HEK293 (cell line): ENCODE measurements at regions not wholly inside any gene's neighbourhood (a gene's known extent, or its start where the extent isn't known, plus 50 kb on each side); places are given as distances from the start of the nearest gene placed in this dataset.

Experiments used
- CTCF ChIA-PET: fragments of 350-600 bp; formaldehyde crosslinking; extraction: SDS; loops from one replicate; lab custom pipeline; 2021; ENCODE audit warnings: antibody characterized with exemption; lab: Yijun Ruan, JAX
- POLR2A ChIA-PET: fragments of 300-600 bp; formaldehyde crosslinking; extraction: SDS; loops from one replicate; lab custom pipeline; 2020; ENCODE audit warnings: antibody characterized with exemption, inconsistent platforms; lab: Yijun Ruan, JAX
- H3K27ac ChIP-seq: fragments of 200-500 bp; sonication (Bioruptor generic); 2 replicates; pipeline ENCODE4 v1.5.1; 2014; ENCODE audit warnings: low read depth, low read length, control low read depth, inconsistent platforms; ENCODE audit errors: extremely low read depth
- H3K36me3 ChIP-seq, 2 experiments: fragments of 200-500 bp in 1 of 2; sonication (Bioruptor generic) in 1 of 2; 1 replicate in 1 of 2; 2 replicates in 1 of 2; pipeline ENCODE4 v1.5.1; 2014 to 2017; ENCODE audit warnings: inconsistent platforms in 2 of 2, low read length in 2 of 2; ENCODE audit not compliant: control insufficient read depth in 2 of 2, insufficient read depth in 1 of 2
- H3K4me1 ChIP-seq: fragments of 200-500 bp; sonication (Bioruptor generic); 2 replicates; pipeline ENCODE4 v1.5.1; 2014; ENCODE audit warnings: mild to moderate bottlenecking, low read length, inconsistent platforms; ENCODE audit not compliant: control insufficient read depth, insufficient read depth
- H3K4me3 ChIP-seq: 2 replicates; pipeline ENCODE4 v1.5.1; 2011; ENCODE audit warnings: low read depth, mild to moderate bottlenecking, control low read depth, low read length, moderate library complexity
- H3K9me3 ChIP-seq: fragments of 200-500 bp; sonication (Bioruptor generic); 2 replicates; pipeline ENCODE4 v1.5.1; 2014; ENCODE audit warnings: low read depth, low read length, inconsistent platforms; ENCODE audit not compliant: control insufficient read depth, insufficient read depth
- GLI4 ChIP-seq: fragments of 450-650 bp; formaldehyde crosslinking; IDR thresholded peaks from 2 replicates; pipeline ENCODE4 v1.5.1; 2016; ENCODE audit warnings: missing biosample characterization, missing genetic modification characterization
- KLF8 ChIP-seq: fragments of 450-650 bp; formaldehyde crosslinking; IDR thresholded peaks from 2 replicates; pipeline ENCODE4 v1.5.1; 2016; ENCODE audit warnings: missing biosample characterization, missing genetic modification characterization
- PRDM6 ChIP-seq: fragments of 450-650 bp; formaldehyde crosslinking; IDR thresholded peaks from 2 replicates; pipeline ENCODE4 v1.5.1; 2017; ENCODE audit warnings: missing biosample characterization, missing genetic modification characterization
- RBAK ChIP-seq: fragments of 450-650 bp; formaldehyde crosslinking; IDR thresholded peaks from 2 replicates; pipeline ENCODE4 v1.5.1; 2016; ENCODE audit warnings: missing biosample characterization, missing genetic modification characterization
- SCRT1 ChIP-seq: fragments of 450-650 bp; formaldehyde crosslinking; IDR thresholded peaks from 2 replicates; pipeline ENCODE4 v1.5.1; 2016; ENCODE audit warnings: missing biosample characterization, missing genetic modification characterization, borderline replicate concordance
- SP7 ChIP-seq: fragments of 450-650 bp; formaldehyde crosslinking; IDR thresholded peaks from 2 replicates; pipeline ENCODE4 v1.5.1; 2016; ENCODE audit warnings: missing biosample characterization, missing genetic modification characterization
- ZBTB26 ChIP-seq: fragments of 450-650 bp; formaldehyde crosslinking; optimal IDR thresholded peaks from 2 replicates; pipeline ENCODE3; 2016; ENCODE audit warnings: missing biosample characterization, mild to moderate bottlenecking, missing genetic modification characterization
- ZBTB6 ChIP-seq: fragments of 450-650 bp; formaldehyde crosslinking; IDR thresholded peaks from 2 replicates; pipeline ENCODE4 v1.5.1; 2017; ENCODE audit warnings: missing biosample characterization, missing genetic modification characterization
- ZFP37 ChIP-seq: fragments of 450-650 bp; formaldehyde crosslinking; IDR thresholded peaks from 2 replicates; pipeline ENCODE4 v1.5.1; 2016; ENCODE audit warnings: missing biosample characterization, missing genetic modification characterization
- ZFP69B ChIP-seq: fragments of 450-650 bp; formaldehyde crosslinking; IDR thresholded peaks from 2 replicates; pipeline ENCODE4 v1.5.1; 2016; ENCODE audit warnings: missing biosample characterization, missing genetic modification characterization
- ZIC2 ChIP-seq: fragments of 450-650 bp; formaldehyde crosslinking; IDR thresholded peaks from 2 replicates; pipeline ENCODE4 v1.5.1; 2016; ENCODE audit warnings: missing biosample characterization, missing genetic modification characterization
- ZNF335 ChIP-seq: fragments of 450-650 bp; formaldehyde crosslinking; conservative IDR thresholded peaks from 2 replicates; pipeline ENCODE4 v1.5.1; 2016; ENCODE audit warnings: missing biosample characterization, missing genetic modification characterization
- ZNF350 ChIP-seq: fragments of 450-650 bp; formaldehyde crosslinking; IDR thresholded peaks from 2 replicates; pipeline ENCODE4 v1.5.0; 2017; ENCODE audit warnings: missing biosample characterization, mild to moderate bottlenecking, missing genetic modification characterization
- ZNF391 ChIP-seq: fragments of 450-650 bp; formaldehyde crosslinking; IDR thresholded peaks from 2 replicates; pipeline ENCODE4 v1.5.1; 2016; ENCODE audit warnings: low read depth, missing biosample characterization, missing genetic modification characterization, borderline replicate concordance
- ZNF521 ChIP-seq: fragments of 450-650 bp; formaldehyde crosslinking; IDR thresholded peaks from 2 replicates; pipeline ENCODE4 v1.5.1; 2017; ENCODE audit warnings: missing biosample characterization, mild to moderate bottlenecking, missing genetic modification characterization
- ZNF560 ChIP-seq: fragments of 450-650 bp; formaldehyde crosslinking; IDR thresholded peaks from 2 replicates; pipeline ENCODE4 v1.5.1; 2017; ENCODE audit warnings: missing biosample characterization, missing genetic modification characterization, borderline replicate concordance
- ZNF670 ChIP-seq: fragments of 450-650 bp; formaldehyde crosslinking; IDR thresholded peaks from 2 replicates; pipeline ENCODE4 v1.5.1; 2016; ENCODE audit warnings: missing biosample characterization, missing genetic modification characterization, low read depth
- ZNF707 ChIP-seq: fragments of 450-650 bp; formaldehyde crosslinking; IDR thresholded peaks from 2 replicates; pipeline ENCODE4 v1.5.1; 2016; ENCODE audit warnings: missing biosample characterization, missing genetic modification characterization
- ZNF785 ChIP-seq: fragments of 450-650 bp; formaldehyde crosslinking; IDR thresholded peaks from 2 replicates; pipeline ENCODE4 v1.5.1; 2016; ENCODE audit warnings: missing biosample characterization, missing genetic modification characterization
- TF ChIP-seq, protein P1 (sequence below): fragments of 450-650 bp; formaldehyde crosslinking; IDR thresholded peaks from 2 replicates; pipeline ENCODE4 v1.5.1; 2016; ENCODE audit warnings: missing biosample characterization, missing genetic modification characterization
- TF ChIP-seq, protein P2 (sequence below): fragments of 450-650 bp; formaldehyde crosslinking; IDR thresholded peaks from 2 replicates; pipeline ENCODE4 v1.5.1; 2016; ENCODE audit warnings: missing biosample characterization, missing genetic modification characterization
- TF ChIP-seq, protein P3 (sequence below): fragments of 450-650 bp; formaldehyde crosslinking; IDR thresholded peaks from 2 replicates; pipeline ENCODE4 v1.5.1; 2016; ENCODE audit warnings: missing biosample characterization, missing genetic modification characterization, low read depth

GRCh38 chr3:177744873-177745606 is 547.8 kb upstream of the TBL1XR1 start (continued):
- no peak for TF ChIP-seq GLI4 (tag by site-specific recombination)
- no peak for TF ChIP-seq ZNF785 (tag by site-specific recombination)
- TF ChIP-seq ZBTB6 (tag by site-specific recombination) = no peak
- TF ChIP-seq, all 188 proteins: peak for 0

DNA sequence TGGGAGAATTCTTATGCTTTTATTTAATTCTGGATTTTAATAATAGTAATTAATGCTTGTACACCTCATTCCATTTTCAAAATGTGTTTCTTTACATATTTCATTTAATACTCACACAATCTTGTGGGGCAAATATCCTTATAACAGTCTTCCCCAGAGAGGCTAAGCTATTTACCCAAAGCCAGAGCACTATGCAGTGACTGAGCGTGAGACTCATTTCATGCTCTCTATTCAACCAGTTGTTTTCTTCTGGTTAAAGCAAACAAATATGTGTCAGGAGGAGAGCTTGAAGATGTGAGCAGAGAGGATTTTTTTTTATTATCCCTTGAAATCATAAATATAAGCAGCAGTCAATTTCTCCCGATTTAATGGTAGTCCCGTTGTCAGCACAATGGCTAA is 548.3 kb upstream of the TBL1XR1 start:
- ChIA-PET POLR2A (no interaction called here), CTCF (no interaction called here)
- H3K9me3 ChIP-seq = no peaks in the 10 kb centered on the region
- H3K27ac ChIP-seq = no peak overlapping the region
- TF ChIP-seq PRDM6 (tag by site-specific recombination) = no peak
- no peak for TF ChIP-seq SP7 (tag by site-specific recombination)
- no peak for TF ChIP-seq ZNF391 (tag by site-specific recombination)
- TF ChIP-seq ZFP69B = no peak
- no peak for TF ChIP-seq ZNF350 (tag by site-specific recombination)
- TF ChIP-seq ZNF521 (tag by site-specific recombination) = no peak
- TF ChIP-seq ZNF707 = no peak
- TF ChIP-seq ZNF335 (tag by site-specific recombination) = no peak
- no peak for TF ChIP-seq RBAK (tag by site-specific recombination)
- TF ChIP-seq, protein P1, sequence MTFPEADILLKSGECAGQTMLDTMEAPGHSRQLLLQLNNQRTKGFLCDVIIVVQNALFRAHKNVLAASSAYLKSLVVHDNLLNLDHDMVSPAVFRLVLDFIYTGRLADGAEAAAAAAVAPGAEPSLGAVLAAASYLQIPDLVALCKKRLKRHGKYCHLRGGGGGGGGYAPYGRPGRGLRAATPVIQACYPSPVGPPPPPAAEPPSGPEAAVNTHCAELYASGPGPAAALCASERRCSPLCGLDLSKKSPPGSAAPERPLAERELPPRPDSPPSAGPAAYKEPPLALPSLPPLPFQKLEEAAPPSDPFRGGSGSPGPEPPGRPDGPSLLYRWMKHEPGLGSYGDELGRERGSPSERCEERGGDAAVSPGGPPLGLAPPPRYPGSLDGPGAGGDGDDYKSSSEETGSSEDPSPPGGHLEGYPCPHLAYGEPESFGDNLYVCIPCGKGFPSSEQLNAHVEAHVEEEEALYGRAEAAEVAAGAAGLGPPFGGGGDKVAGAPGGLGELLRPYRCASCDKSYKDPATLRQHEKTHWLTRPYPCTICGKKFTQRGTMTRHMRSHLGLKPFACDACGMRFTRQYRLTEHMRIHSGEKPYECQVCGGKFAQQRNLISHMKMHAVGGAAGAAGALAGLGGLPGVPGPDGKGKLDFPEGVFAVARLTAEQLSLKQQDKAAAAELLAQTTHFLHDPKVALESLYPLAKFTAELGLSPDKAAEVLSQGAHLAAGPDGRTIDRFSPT = no peak
- TF ChIP-seq ZBTB26 (tag by site-specific recombination) = no peak
- no peak for TF ChIP-seq ZNF670
- TF ChIP-seq ZFP37 (tag by site-specific recombination) = no peak
- no peak for TF ChIP-seq KLF8 (tag by site-specific recombination)
- TF ChIP-seq, protein P2, sequence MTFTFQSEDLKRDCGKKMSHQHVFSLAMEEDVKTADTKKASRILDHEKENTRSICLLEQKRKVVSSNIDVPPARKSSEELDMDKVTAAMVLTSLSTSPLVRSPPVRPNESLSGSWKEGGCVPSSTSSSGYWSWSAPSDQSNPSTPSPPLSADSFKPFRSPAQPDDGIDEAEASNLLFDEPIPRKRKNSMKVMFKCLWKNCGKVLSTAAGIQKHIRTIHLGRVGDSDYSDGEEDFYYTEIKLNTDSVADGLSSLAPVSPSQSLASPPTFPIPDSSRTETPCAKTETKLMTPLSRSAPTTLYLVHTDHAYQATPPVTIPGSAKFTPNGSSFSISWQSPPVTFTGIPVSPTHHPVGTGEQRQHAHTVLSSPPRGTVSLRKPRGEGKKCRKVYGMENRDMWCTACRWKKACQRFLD (tag by site-specific recombination) = no peak
- no peak for TF ChIP-seq ZIC2 (tag by site-specific recombination)
- no peak for TF ChIP-seq SCRT1 (tag by site-specific recombination)
- TF ChIP-seq, protein P3, sequence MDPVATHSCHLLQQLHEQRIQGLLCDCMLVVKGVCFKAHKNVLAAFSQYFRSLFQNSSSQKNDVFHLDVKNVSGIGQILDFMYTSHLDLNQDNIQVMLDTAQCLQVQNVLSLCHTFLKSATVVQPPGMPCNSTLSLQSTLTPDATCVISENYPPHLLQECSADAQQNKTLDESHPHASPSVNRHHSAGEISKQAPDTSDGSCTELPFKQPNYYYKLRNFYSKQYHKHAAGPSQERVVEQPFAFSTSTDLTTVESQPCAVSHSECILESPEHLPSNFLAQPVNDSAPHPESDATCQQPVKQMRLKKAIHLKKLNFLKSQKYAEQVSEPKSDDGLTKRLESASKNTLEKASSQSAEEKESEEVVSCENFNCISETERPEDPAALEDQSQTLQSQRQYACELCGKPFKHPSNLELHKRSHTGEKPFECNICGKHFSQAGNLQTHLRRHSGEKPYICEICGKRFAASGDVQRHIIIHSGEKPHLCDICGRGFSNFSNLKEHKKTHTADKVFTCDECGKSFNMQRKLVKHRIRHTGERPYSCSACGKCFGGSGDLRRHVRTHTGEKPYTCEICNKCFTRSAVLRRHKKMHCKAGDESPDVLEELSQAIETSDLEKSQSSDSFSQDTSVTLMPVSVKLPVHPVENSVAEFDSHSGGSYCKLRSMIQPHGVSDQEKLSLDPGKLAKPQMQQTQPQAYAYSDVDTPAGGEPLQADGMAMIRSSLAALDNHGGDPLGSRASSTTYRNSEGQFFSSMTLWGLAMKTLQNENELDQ (tag by site-specific recombination) = no peak
- TF ChIP-seq ZNF560 (tag by site-specific recombination) = no peak
- no peak overlapping the region for H3K4me3 ChIP-seq
- no peaks in the 10 kb centered on the region for H3K36me3 ChIP-seq
- H3K4me1 ChIP-seq = no peaks in the 10 kb centered on the region
